GM12891 (cell line): ENCODE measurements at regions not wholly inside any gene's neighbourhood (a gene's known extent, or its start where the extent isn't known, plus 50 kb on each side); places are given as distances from the start of the nearest gene placed in this dataset.

Experiments
- PAX5 ChIP-seq: IDR thresholded peaks from 2 replicates; pipeline ENCODE4 v1.6.1; 2011; ENCODE audit warnings: low read length, moderate library complexity, mild to moderate bottlenecking; ENCODE audit not compliant: insufficient read depth, severe bottlenecking
- POLR2A ChIP-seq: IDR thresholded peaks from 2 replicates; pipeline ENCODE4 v1.6.1; 2011; ENCODE audit warnings: low read depth, low read length, control low read depth
- POLR2AphosphoS5 ChIP-seq: IDR thresholded peaks from 2 replicates; pipeline ENCODE4 v1.6.1; 2011; ENCODE audit warnings: low read depth, low read length, control low read depth
- SPI1 ChIP-seq: IDR thresholded peaks from 2 replicates; pipeline ENCODE4 v1.6.1; 2011; ENCODE audit warnings: low read depth, low read length, control low read depth
- TAF1 ChIP-seq: IDR thresholded peaks from 2 replicates; pipeline ENCODE4 v1.6.1; 2011; ENCODE audit warnings: low read depth, low read length, control low read depth

GRCh38 chr15:20358066-20358778, 183.4 kb downstream of the GOLGA6L6 start:
- no peak for TF ChIP-seq POLR2A
- TF ChIP-seq POLR2AphosphoS5 = no peak
- TF ChIP-seq TAF1 = no peak
- no peak for TF ChIP-seq PAX5
- TF ChIP-seq SPI1 = no peak
